ENCODE measurements at regions not wholly inside any gene's neighbourhood (a gene's known extent, or its start where the extent isn't known, plus 50 kb on each side); places are given as distances from the start of the nearest gene placed in this dataset.

DNA sequence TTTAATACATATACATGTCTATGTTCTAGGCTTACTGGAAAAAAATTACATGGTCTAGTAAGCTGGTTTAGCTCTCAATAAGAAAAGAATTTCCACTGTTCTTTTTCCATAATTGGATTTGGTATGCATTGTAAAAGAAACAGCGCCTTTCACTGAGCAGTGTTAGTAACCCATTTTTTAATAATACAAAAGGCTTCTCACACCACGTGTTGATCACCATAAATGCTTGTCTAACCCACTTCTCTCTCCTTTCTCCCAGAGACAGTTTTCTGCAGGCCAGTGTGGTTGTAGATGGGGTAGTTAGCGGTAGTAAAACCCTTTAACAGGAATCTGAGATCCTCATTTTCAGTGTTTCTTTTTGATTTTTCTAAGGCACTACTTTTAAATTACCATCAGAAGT, 348.7 kb upstream of the MANEA start:
- Mint-ChIP-seq H3K4me1 (ENCODE audit: low read depth) (no peaks in the 10 kb centered on the region), H3K27ac (no peak overlapping the region), H3K27me3 (no peaks in the 10 kb centered on the region), H3K9me3 (no peaks in the 10 kb centered on the region), H3K36me3 (ENCODE audit: low read depth) (no peaks in the 10 kb centered on the region), H3K4me3 (no peak overlapping the region)
- ATAC-seq: no peak
- CTCF ChIA-PET: no interaction called here
- intact Hi-C loops (cut with micrococcal nuclease): no loop called here
- POLR2A ChIA-PET: no interaction called here
- DNase-seq: no peak
- TF ChIP-seq, protein P1, sequence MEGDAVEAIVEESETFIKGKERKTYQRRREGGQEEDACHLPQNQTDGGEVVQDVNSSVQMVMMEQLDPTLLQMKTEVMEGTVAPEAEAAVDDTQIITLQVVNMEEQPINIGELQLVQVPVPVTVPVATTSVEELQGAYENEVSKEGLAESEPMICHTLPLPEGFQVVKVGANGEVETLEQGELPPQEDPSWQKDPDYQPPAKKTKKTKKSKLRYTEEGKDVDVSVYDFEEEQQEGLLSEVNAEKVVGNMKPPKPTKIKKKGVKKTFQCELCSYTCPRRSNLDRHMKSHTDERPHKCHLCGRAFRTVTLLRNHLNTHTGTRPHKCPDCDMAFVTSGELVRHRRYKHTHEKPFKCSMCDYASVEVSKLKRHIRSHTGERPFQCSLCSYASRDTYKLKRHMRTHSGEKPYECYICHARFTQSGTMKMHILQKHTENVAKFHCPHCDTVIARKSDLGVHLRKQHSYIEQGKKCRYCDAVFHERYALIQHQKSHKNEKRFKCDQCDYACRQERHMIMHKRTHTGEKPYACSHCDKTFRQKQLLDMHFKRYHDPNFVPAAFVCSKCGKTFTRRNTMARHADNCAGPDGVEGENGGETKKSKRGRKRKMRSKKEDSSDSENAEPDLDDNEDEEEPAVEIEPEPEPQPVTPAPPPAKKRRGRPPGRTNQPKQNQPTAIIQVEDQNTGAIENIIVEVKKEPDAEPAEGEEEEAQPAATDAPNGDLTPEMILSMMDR (IDR thresholded peaks at IDR 0.05): no peak

DNA sequence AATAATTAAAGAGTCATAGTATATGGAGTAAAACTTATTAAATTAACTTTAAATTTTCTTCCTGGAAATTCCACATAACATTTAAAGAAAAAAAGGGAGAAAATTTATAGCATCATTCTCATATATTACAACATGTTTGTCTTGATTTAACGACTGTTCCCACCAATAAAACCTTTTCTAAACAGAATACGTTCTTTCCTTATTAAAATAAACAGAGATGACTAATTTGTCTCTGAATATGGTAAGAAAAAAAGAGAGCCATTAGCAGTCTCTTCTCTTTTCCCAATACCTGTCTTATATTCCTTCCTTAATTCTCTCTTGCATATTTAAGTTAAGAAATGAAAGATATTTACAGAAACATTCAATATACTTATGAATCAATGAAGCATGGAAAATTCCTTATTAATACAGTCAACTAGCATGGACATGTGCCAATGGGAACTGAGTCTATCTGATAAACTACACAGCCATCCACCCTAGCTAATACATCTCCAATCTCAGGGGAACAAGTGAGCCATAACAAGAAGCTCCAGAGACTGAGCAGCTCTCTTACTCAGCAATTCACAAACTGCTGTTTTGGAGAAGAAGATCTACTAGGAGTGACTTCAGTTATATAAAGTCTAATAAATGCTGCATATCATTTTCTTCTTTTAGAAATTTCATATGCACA, 347.1 kb upstream of the MANEA start:
- no peak for ATAC-seq
- ChIA-PET CTCF (no interaction called here), POLR2A (no interaction called here)
- no peak for DNase-seq
- H3K27me3 Mint-ChIP-seq: no peaks in the 10 kb centered on the region
- H3K4me1 Mint-ChIP-seq (ENCODE audit: low read depth): no peaks in the 10 kb centered on the region
- H3K36me3 Mint-ChIP-seq (ENCODE audit: low read depth): no peaks in the 10 kb centered on the region
- TF ChIP-seq, protein P1 (IDR thresholded peaks at IDR 0.05): no peak
- intact Hi-C loops (cut with micrococcal nuclease): no loop called here
- no peaks in the 10 kb centered on the region for H3K9me3 Mint-ChIP-seq
- no peak overlapping the region for H3K27ac Mint-ChIP-seq
- H3K4me3 Mint-ChIP-seq: no peak overlapping the region

DNA sequence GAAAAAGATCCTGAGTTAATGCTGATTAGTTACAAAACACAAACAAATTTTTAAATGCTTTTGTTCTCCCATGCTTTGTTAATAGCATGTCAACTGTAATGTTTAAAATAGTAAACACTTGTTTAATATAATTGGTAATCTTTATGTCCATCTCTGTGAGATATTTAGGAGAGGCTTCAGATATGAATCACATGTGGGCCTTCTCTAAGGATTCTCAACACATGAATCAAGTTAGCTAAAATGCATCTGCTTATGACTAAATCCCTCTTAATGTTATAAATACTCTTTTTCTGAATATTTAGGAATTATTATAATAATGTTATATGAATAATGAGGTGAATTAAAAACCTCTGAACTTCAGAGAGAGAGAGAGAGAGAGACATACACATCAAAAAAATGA, 345.9 kb upstream of the MANEA start:
- TF ChIP-seq, protein P1 (IDR thresholded peaks at IDR 0.05): no peak
- no peaks in the 10 kb centered on the region for H3K4me1 Mint-ChIP-seq (ENCODE audit: low read depth)
- POLR2A ChIA-PET: no interaction called here
- no peak for ATAC-seq
- H3K9me3 Mint-ChIP-seq: no peaks in the 10 kb centered on the region
- intact Hi-C loops (cut with micrococcal nuclease): no loop called here
- no peak overlapping the region for H3K27ac Mint-ChIP-seq
- no peak overlapping the region for H3K4me3 Mint-ChIP-seq
- H3K36me3 Mint-ChIP-seq (ENCODE audit: low read depth): no peaks in the 10 kb centered on the region
- no peak for DNase-seq
- H3K27me3 Mint-ChIP-seq: no peaks in the 10 kb centered on the region
- CTCF ChIA-PET: no interaction called here

DNA sequence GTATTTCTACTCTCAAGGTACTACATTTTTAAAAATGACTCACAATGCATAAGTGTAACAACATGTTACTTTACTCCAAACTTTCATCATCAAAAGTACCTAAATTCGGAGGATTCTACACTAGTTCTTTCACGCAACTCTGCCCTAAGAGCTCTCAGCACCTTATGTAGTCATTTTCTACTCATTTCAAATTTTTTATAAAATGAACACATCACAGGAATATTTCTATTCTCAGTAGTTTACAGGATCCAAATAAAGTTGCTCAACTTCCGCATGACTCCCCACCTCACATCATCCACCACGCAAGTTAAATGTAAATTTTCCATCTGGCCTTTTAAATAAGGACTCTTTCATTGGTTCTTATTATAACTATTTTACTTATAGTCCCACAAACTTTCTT, 344.9 kb upstream of the MANEA start:
- TF ChIP-seq, protein P1 (IDR thresholded peaks at IDR 0.05): no peak
- no peaks in the 10 kb centered on the region for H3K27me3 Mint-ChIP-seq
- POLR2A ChIA-PET: no interaction called here
- no peaks in the 10 kb centered on the region for H3K9me3 Mint-ChIP-seq
- no peak overlapping the region for H3K27ac Mint-ChIP-seq
- H3K4me1 Mint-ChIP-seq (ENCODE audit: low read depth): no peaks in the 10 kb centered on the region
- DNase-seq (no peak), ATAC-seq (no peak)
- intact Hi-C loops (cut with micrococcal nuclease): no loop called here
- H3K4me3 Mint-ChIP-seq: no peak overlapping the region
- CTCF ChIA-PET: no interaction called here
- H3K36me3 Mint-ChIP-seq (ENCODE audit: low read depth): no peaks in the 10 kb centered on the region

DNA sequence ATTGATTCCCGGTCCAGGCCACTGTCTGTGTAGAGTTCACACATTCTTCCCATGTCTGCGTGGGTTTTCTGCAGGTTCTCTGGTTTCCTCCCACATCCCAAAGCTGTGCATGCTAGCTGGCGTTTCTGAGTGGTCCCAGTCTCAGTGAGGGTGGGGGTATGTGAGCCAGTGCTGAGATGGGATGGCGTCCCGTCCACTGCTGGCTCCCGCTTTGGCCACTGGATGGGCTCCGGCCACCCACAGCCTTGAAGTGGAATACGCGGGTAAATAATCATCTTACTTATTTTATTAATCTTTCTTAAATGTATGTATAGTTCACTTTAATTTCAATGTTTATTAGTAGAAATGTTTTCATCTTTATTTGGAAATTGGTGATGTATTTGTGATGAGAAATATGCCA, 343.5 kb upstream of the MANEA start:
- H3K9me3 Mint-ChIP-seq: no peaks in the 10 kb centered on the region
- POLR2A ChIA-PET: no interaction called here
- DNase-seq (no peak), ATAC-seq (no peak)
- H3K27me3 Mint-ChIP-seq: no peaks in the 10 kb centered on the region
- TF ChIP-seq, protein P1 (IDR thresholded peaks at IDR 0.05): no peak
- H3K4me3 Mint-ChIP-seq: no peak overlapping the region
- H3K4me1 Mint-ChIP-seq (ENCODE audit: low read depth): no peaks in the 10 kb centered on the region
- CTCF ChIA-PET: no interaction called here
- no peaks in the 10 kb centered on the region for H3K36me3 Mint-ChIP-seq (ENCODE audit: low read depth)
- intact Hi-C loops (cut with micrococcal nuclease): no loop called here
- H3K27ac Mint-ChIP-seq: no peak overlapping the region

All from activated CD8-positive, alpha-beta T cell treated with anti-CD3 and anti-CD28 coated beads for 36 hours (primary cell).